PC-9 (cell line): ENCODE measurements at regions not wholly inside any gene's neighbourhood (a gene's known extent, or its start where the extent isn't known, plus 50 kb on each side); places are given as distances from the start of the nearest gene placed in this dataset.

Source experiments
- BruUV-seq: library from RNA; stranded (reverse); fragments of 400-500 nt; replicated peaks from 2 replicates; lab custom pipeline; 2021; lab: Mats Ljungman, UMichigan
- CTCF ChIA-PET: fragments of 300-600 bp; sonication (Branson Sonifier 250); formaldehyde crosslinking; loops from one replicate; lab custom pipeline; 2022; ENCODE audit warnings: antibody characterized with exemption; lab: Charles Lee
- POLR2A ChIA-PET: fragments of 300-600 bp; sonication (Branson Sonifier 250); formaldehyde crosslinking; loops from one replicate; lab custom pipeline; 2022; ENCODE audit warnings: antibody characterized with exemption; ENCODE audit not compliant: unreplicated experiment; lab: Charles Lee
- DNase-seq, 2 experiments: peaks; one replicate each; pipeline versions ENCODE4 v3.0.0 to v3.0.0-alpha.2; 2015 to 2022; ENCODE audit warnings: mixed read lengths in 1 of 2
- H2AFZ ChIP-seq: fragments of 200-600 bp; sonication (generic); 2 replicates; pipeline ENCODE4 v1.8.1; 2017; ENCODE audit warnings: antibody characterized with exemption
- H3F3A ChIP-seq: fragments of 200-600 bp; sonication (generic); 2 replicates; pipeline ENCODE4 v1.8.1; 2017; ENCODE audit warnings: antibody characterized with exemption, mild to moderate bottlenecking, low read depth; ENCODE audit not compliant: insufficient read depth
- H3K27ac ChIP-seq: fragments of 200-600 bp; sonication (generic); 2 replicates; pipeline ENCODE4 v1.6.1; 2016; ENCODE audit warnings: mixed run types
- H3K27me3 ChIP-seq: fragments of 200-600 bp; sonication (generic); 2 replicates; pipeline ENCODE4 v1.6.1; 2016; ENCODE audit warnings: low read depth, mixed run types; ENCODE audit not compliant: insufficient read depth
- H3K36me3 ChIP-seq: fragments of 200-600 bp; sonication (generic); 2 replicates; pipeline ENCODE4 v1.6.1; 2016; ENCODE audit warnings: low read depth, mixed run types
- H3K4me1 ChIP-seq: fragments of 200-600 bp; sonication (generic); replicated peaks from 2 replicates; pipeline ENCODE4 v1.6.1; 2016; ENCODE audit warnings: mixed run types; ENCODE audit not compliant: insufficient read depth
- H3K4me2 ChIP-seq: fragments of 200-600 bp; sonication (generic); 2 replicates; pipeline ENCODE4 v1.6.1; 2017; ENCODE audit warnings: mixed run types
- H3K4me3 ChIP-seq: fragments of 200-600 bp; sonication (generic); 2 replicates; pipeline ENCODE4 v1.6.1; 2016; ENCODE audit warnings: mixed run types
- H3K79me2 ChIP-seq: fragments of 200-600 bp; sonication (generic); 2 replicates; pipeline ENCODE4 v1.6.1; 2017; ENCODE audit warnings: low read depth, mixed run types
- H3K9me2 ChIP-seq: fragments of 200-600 bp; sonication (generic); 2 replicates; pipeline ENCODE4 v1.8.1; 2017; ENCODE audit warnings: mild to moderate bottlenecking; ENCODE audit not compliant: insufficient read depth
- H3K9me3 ChIP-seq: fragments of 200-600 bp; sonication (generic); 2 replicates; pipeline ENCODE4 v1.8.1; 2016; ENCODE audit warnings: low read depth; ENCODE audit not compliant: insufficient read depth
- H4K20me1 ChIP-seq: fragments of 200-600 bp; sonication (generic); 2 replicates; pipeline ENCODE4 v1.8.1; 2017; ENCODE audit not compliant: insufficient read depth
- CTCF ChIP-seq: fragments of 200-600 bp; sonication (generic); conservative IDR thresholded peaks from 2 replicates; pipeline ENCODE4 v1.6.1; 2017; ENCODE audit warnings: mixed run types, antibody characterized with exemption, mild to moderate bottlenecking, moderate library complexity
- EZH2 ChIP-seq: fragments of 200-600 bp; sonication (generic); IDR thresholded peaks from 2 replicates; pipeline ENCODE4 v1.8.0; 2017; ENCODE audit warnings: antibody characterized with exemption, low read depth
- intact Hi-C: fragments of 100-400 bp; cut with micrococcal nuclease; formaldehyde crosslinking; loops from one replicate; pipeline ENCODE4 v1.10.0; 2022; ENCODE audit not compliant: unreplicated experiment

GRCh38 chr3:104606812-104607211, 759.9 kb upstream of the ALCAM start:
- ChIA-PET CTCF (interaction anchor here (0.5 to 0.6 kb wide), 2 partner anchors 345 to 986 kb away, joined by 5 to 6 read pairs; no protein-coding TSS in a partner anchor), POLR2A (interaction anchor here (0.6 to 0.7 kb wide), 2 partner anchors 9 to 99 kb away, joined by 4 read pairs; no protein-coding TSS in a partner anchor)
- Histone ChIP-seq H3F3A (no peaks in the 10 kb centered on the region), H4K20me1 (no peaks in the 10 kb centered on the region), H3K79me2 (no peaks in the 10 kb centered on the region), H3K9me3 (peaks cover 6% of the 10 kb centered on the region), H3K36me3 (no peaks in the 10 kb centered on the region), H3K27ac (no peak overlapping the region), H2AFZ (no peak overlapping the region; the same call in 1 of the 2 replicates), H3K4me2 (no peak overlapping the region), H3K4me3 (no peak overlapping the region), H3K9me2 (no peaks in the 10 kb centered on the region), H3K27me3 (no peaks in the 10 kb centered on the region), H3K4me1 (peaks cover 8% of the 10 kb centered on the region)
- DNase-seq, result no peak
- BruUV-seq, result no TSS peak
- TF ChIP-seq EZH2 (no peak), CTCF (no peak)
- intact Hi-C loops, result no loop called here

DNA sequence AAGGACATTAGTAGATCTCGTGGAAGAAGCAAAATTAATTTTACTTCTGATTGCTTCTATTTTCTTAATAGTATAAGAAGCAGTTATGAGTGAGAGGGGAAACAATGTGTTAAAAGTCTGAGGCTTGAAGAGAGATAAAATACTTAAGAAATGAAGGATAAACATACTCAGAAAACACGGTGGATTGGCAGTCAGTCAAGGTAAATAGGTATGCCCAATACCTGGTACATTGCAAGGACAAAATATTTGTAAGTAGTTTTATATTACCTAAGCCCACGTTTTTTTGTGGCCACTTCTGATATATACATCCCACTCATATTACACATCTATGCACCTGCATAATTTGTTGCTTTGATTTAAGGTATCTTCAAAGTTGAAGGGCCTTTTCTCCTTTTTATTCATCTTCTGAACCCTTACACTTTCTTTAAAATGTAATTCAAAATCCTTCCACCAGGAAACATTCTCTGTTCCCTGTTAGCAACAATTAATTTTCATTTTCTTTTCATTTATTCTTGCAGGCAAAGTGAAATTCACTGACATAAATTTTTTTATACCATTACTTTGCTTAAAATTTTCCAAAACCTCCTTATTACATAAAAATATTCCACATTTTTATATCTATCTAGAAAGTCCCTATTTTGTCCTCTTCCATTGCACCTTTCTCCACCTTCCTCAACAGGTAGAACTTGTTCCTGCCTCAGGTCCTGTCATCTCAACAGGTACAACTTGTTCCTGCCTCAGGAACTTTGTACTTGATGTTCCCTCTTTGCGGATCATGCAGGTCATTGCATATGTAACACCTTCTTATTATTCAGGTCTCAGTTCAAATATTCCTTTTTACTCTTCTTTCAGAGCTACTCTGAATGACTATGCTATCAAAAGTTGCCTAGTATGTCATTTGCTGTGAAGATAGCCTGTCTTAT, 755.7 kb upstream of the ALCAM start:
- H3K9me3 ChIP-seq, result peaks cover 6% of the 10 kb centered on the region; the same call in 1 of the 2 replicates
- ChIA-PET CTCF (no interaction called here), POLR2A (no interaction called here)
- no peaks in the 10 kb centered on the region for H3K79me2 ChIP-seq
- no peak overlapping the region for H2AFZ ChIP-seq
- H3K4me2 ChIP-seq, result no peak overlapping the region
- no peak overlapping the region for H3K4me3 ChIP-seq
- no peaks in the 10 kb centered on the region for H3F3A ChIP-seq
- BruUV-seq, result no TSS peak
- H3K4me1 ChIP-seq, result no peaks in the 10 kb centered on the region; the same call in 1 of the 2 replicates
- H3K27me3 ChIP-seq, result no peaks in the 10 kb centered on the region
- no peaks in the 10 kb centered on the region for H4K20me1 ChIP-seq
- H3K9me2 ChIP-seq, result no peaks in the 10 kb centered on the region
- intact Hi-C loops, result no loop called here
- H3K36me3 ChIP-seq, result no peaks in the 10 kb centered on the region
- no peak for DNase-seq
- no peak for TF ChIP-seq EZH2
- peak; percentile 39 for TF ChIP-seq CTCF
- no peak overlapping the region for H3K27ac ChIP-seq

DNA sequence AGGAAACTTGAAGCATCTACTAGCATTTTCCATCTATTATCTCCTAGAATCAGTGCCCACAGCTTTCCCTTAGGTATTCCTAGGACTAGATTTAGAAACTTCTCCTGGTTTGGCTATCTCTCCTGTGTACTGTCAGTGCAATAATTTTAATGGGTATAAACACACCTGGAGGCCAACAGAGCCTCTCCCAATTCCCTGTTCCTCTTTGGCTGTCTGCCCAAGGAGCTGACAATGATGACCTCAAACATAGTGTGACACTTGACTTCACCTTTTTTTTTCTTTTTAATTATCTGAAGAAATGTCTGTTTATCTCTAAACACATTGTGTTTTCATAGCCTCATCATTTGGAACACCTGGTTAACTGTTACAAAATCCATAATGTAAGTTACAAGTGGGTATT, 754.5 kb upstream of the ALCAM start:
- Histone ChIP-seq H3K9me3 (peaks cover 3% of the 10 kb centered on the region; the same call in 1 of the 2 replicates), H3K4me2 (no peak overlapping the region), H3K4me1 (no peaks in the 10 kb centered on the region; the same call in 1 of the 2 replicates), H3K79me2 (no peaks in the 10 kb centered on the region), H3K27me3 (no peaks in the 10 kb centered on the region), H2AFZ (0 out of 2 replicates have a peak overlapping the region, but pooled peaks have one; percentile 36), H3K36me3 (no peaks in the 10 kb centered on the region), H4K20me1 (no peaks in the 10 kb centered on the region), H3K9me2 (no peaks in the 10 kb centered on the region), H3K4me3 (no peak overlapping the region), H3K27ac (no peak overlapping the region), H3F3A (no peaks in the 10 kb centered on the region)
- TF ChIP-seq EZH2, result no peak
- TF ChIP-seq CTCF, result no peak
- no TSS peak for BruUV-seq
- intact Hi-C loops, result no loop called here
- ChIA-PET POLR2A (no interaction called here), CTCF (interaction anchor here (0.8 kb wide), 1 partner anchor 754 kb away, joined by 3 read pairs; the partner anchor contains the start of gene ALCAM)
- no peak for DNase-seq
